ENCODE measurements at regions not wholly inside any gene's neighbourhood (a gene's known extent, or its start where the extent isn't known, plus 50 kb on each side); places are given as distances from the start of the nearest gene placed in this dataset.
"Not testable (repeated sequence)": the region's sequence is repeated elsewhere in the genome, so short reads cannot be mapped to it uniquely, and the experiment has no call there.

DNA sequence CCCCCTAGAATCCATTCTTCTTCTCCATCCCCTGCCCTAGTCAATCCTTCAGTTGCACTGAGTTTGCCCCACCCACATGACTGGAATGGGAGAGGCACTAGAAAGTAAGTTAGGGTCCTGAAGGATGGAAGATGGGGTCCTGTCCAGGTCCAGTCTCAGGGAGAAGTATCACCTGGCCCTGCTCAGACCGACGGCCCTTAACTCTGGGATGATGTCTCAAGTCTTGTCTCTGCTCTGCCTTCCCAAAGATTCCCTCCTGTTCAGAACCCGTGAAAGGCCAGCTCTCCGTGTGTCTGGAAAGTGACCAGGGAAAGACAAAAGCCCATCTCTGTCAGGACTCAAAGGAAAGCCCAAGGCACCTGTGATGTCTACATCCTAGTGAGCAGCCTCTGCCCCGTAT is 88.8 kb downstream of the OAT start:
- Mint-ChIP-seq H3K9me3 (peaks cover 2 to 27% (median 6%) of the 10 kb centered on the region in 3 donors), H3K4me1 (no peaks in the 10 kb centered on the region), H3K36me3 (peaks cover 5% of the 10 kb centered on the region), H3K4me3 (no peak overlapping the region), H3K27ac (no peak overlapping the region), H3K27me3 (peaks cover 9% of the 10 kb centered on the region)

DNA sequence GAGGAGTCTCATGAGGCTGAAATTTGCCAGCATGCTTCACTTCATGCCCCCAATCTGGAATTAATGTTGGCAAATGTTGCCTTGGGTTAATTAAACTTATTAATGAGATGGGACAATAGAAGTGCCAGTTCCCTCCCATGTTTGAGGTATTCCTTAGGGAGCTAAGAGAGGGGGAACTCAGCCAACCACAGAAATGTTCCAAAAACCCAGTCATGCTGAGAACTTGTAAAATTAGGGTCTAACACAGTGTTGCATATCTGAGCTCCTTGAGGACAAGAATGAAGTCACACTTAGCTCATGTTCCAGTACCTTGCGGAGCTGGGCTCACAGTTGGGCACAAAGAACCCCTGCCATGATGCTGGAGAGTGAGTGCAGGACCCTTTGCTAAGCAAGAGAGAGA is 89.4 kb downstream of the OAT start:
- peaks cover 5% of the 10 kb centered on the region for H3K36me3 Mint-ChIP-seq
- no peak overlapping the region for H3K27ac Mint-ChIP-seq
- no peak overlapping the region for H3K4me3 Mint-ChIP-seq
- peaks cover 2 to 23% (median 5%) of the 10 kb centered on the region in 3 donors for H3K9me3 Mint-ChIP-seq
- H3K4me1 Mint-ChIP-seq = no peaks in the 10 kb centered on the region
- H3K27me3 Mint-ChIP-seq = peaks cover 9% of the 10 kb centered on the region

DNA sequence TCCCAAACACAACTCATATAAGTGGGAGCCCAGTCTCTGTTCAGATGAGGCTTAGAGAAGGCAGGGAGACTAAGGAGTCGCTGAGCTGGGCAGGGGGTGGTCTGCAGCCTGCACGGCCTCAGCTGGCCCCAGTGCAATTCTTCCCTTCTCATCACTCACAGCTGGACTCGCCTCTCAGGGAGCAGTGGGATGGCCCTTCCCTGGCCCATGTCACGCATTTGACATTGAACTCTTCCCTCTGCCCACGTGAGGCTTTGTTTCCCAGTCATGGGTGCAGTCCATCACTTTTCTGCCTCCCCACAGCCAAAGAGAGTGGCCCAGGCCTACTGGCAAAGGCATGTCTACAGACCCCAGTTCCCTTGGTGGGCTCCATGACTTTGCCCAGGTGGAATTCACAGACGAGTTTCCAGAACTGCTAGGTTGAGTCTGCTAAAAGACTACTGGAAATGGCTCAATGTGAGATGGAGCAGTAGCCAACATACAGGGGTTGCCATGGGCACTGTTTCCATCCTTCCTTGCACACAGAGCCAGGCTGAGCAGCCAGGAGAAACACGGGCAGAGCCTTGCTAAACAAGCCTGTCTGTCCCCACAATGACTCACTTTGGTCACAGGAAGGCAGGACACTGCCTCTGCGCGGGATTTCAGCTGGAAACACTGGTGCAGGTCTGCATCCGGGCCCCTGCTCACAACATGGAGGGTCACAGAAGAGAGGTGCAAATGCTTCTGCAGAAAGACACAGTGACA is 90.1 kb downstream of the OAT start:
- Mint-ChIP-seq H3K9me3 (peaks cover 2 to 21% (median 4%) of the 10 kb centered on the region in 3 donors), H3K4me1 (no peaks in the 10 kb centered on the region), H3K27ac (no peak overlapping the region), H3K4me3 (no peak overlapping the region), H3K27me3 (peaks cover 9% of the 10 kb centered on the region), H3K36me3 (peaks cover 5% of the 10 kb centered on the region)

GRCh38 chr10:124325998-124326636 is 92.6 kb downstream of the OAT start:
- Mint-ChIP-seq H3K27ac (no peak overlapping the region), H3K27me3 (peaks cover 9% of the 10 kb centered on the region), H3K9me3 (peaks cover 0 to 4% (median 2%) of the 10 kb centered on the region in 3 donors), H3K4me1 (no peaks in the 10 kb centered on the region), H3K4me3 (no peak overlapping the region), H3K36me3 (peaks cover 4% of the 10 kb centered on the region)

DNA sequence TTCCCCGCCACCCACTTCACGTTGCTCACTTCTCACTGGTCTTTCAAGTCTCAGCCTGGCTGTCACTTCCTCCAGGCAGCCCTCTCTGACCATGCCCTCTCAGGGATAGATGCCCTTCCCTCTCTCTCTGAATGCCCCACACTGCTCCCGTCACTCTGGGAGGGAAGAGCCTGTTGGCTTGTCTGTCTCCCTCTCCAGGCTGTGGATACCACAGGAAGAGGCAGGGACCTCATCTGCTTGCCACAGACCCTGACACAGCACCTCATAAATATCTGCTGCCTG is 93.1 kb downstream of the OAT start:
- no peaks in the 10 kb centered on the region for H3K4me1 Mint-ChIP-seq
- peaks cover 4% of the 10 kb centered on the region for H3K36me3 Mint-ChIP-seq
- H3K4me3 Mint-ChIP-seq = no peak overlapping the region
- H3K9me3 Mint-ChIP-seq = no peaks in the 10 kb centered on the region
- H3K27me3 Mint-ChIP-seq = peaks cover 9% of the 10 kb centered on the region
- H3K27ac Mint-ChIP-seq = no peak overlapping the region

DNA sequence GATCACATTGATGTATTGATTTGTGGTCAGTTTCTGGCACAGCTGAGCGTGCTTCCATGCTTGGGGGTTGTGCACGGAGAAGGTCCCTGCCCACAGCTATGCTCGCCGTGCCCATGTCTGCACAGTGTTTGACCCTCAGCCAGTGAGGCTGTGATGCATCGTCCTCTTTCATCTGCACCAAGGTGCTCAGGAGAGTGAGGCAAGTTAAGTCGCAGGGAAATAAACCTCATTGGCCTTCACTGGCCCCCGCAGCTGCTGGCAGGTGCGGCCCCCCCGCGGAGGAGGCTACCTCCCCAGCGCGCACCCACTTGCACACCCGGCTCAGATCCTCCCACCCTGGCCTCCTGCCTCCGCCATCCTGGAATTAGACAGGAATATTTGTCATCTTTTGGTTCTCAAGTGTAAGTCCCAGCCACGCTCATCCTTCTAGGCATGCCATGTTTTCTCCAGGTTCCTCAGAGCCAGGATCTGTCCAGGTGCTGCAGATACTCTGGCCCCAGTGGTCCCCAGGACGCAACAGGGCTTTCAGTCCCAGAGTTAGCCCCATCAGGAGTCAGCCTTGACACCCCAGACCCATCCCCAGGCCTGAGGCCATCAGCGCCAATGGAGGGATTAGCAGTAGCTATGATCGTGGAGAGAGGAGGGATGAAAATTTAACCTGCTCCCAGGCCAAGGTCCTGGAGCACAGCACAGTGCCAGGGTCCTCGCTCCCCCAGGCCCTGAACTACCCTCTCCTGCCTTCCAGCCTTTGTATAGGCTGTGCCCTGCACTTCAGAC is 93.7 kb downstream of the OAT start:
- peaks cover 9% of the 10 kb centered on the region for H3K27me3 Mint-ChIP-seq
- H3K4me3 Mint-ChIP-seq = no peak overlapping the region
- H3K4me1 Mint-ChIP-seq = no peaks in the 10 kb centered on the region
- H3K36me3 Mint-ChIP-seq = peaks cover 4% of the 10 kb centered on the region
- no peaks in the 10 kb centered on the region for H3K9me3 Mint-ChIP-seq
- H3K27ac Mint-ChIP-seq = no peak overlapping the region

GRCh38 chr10:124324451-124324850 is 94.3 kb downstream of the OAT start:
- no peak overlapping the region for H3K4me3 Mint-ChIP-seq
- peaks cover 9% of the 10 kb centered on the region for H3K27me3 Mint-ChIP-seq

GRCh38 chr10:124323806-124324205 is 94.9 kb downstream of the OAT start:
- Mint-ChIP-seq H3K27ac (no peak overlapping the region), H3K4me1 (no peaks in the 10 kb centered on the region), H3K36me3 (peaks cover 4% of the 10 kb centered on the region), H3K9me3 (peaks cover 0 to 2% (median 0%) of the 10 kb centered on the region in 3 donors), H3K4me3 (no peak overlapping the region), H3K27me3 (peaks cover 6% of the 10 kb centered on the region)

More at GRCh38 chr10:124324451-124324850, 94.3 kb downstream of the OAT start:
- peaks cover 4% of the 10 kb centered on the region for H3K36me3 Mint-ChIP-seq
- H3K4me1 Mint-ChIP-seq = no peaks in the 10 kb centered on the region
- no peak overlapping the region for H3K27ac Mint-ChIP-seq
- H3K9me3 Mint-ChIP-seq = peaks cover 0 to 2% (median 0%) of the 10 kb centered on the region in 3 donors

DNA sequence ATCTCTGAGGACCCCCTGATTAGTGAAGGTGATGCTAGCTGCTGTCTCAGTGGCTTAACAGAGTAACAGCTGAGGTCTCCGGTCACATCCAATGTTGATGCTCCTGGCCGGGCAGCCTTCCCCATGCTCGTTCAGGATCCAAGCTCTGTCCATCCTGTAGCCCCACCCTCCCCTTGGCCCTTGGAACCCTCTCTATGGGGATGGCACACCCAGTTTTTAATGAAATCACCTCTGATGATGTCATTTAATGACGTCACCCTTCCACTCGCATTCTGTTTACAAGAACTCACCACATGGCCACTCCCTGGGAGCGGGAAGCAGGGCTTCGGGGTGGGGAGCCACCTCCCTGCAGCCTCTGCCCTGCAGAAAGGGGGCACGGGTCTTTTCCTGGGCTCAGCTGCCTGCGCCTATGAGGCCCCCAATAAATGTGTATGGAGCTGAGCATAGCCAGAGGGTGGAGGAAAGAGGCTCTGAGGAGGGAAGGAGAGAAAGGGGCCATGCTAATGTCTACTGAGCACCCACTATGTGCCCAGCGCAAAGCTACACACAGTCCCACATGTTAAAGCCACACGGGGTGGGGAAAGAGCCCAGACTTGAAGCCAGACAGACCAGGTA is 95.5 kb downstream of the OAT start:
- Mint-ChIP-seq H3K27ac (no peak overlapping the region), H3K4me3 (no peak overlapping the region), H3K4me1 (no peaks in the 10 kb centered on the region), H3K9me3 (peaks cover 0 to 2% (median 0%) of the 10 kb centered on the region in 3 donors), H3K36me3 (peaks cover 4% of the 10 kb centered on the region), H3K27me3 (peaks cover 3% of the 10 kb centered on the region)

GRCh38 chr10:124322191-124322980 is 96.3 kb downstream of the OAT start:
- Mint-ChIP-seq H3K27ac (no peak overlapping the region), H3K36me3 (peaks cover 4% of the 10 kb centered on the region), H3K4me3 (no peak overlapping the region), H3K9me3 (peaks cover 0 to 2% (median 0%) of the 10 kb centered on the region in 3 donors), H3K4me1 (no peaks in the 10 kb centered on the region), H3K27me3 (peaks cover 3% of the 10 kb centered on the region)

DNA sequence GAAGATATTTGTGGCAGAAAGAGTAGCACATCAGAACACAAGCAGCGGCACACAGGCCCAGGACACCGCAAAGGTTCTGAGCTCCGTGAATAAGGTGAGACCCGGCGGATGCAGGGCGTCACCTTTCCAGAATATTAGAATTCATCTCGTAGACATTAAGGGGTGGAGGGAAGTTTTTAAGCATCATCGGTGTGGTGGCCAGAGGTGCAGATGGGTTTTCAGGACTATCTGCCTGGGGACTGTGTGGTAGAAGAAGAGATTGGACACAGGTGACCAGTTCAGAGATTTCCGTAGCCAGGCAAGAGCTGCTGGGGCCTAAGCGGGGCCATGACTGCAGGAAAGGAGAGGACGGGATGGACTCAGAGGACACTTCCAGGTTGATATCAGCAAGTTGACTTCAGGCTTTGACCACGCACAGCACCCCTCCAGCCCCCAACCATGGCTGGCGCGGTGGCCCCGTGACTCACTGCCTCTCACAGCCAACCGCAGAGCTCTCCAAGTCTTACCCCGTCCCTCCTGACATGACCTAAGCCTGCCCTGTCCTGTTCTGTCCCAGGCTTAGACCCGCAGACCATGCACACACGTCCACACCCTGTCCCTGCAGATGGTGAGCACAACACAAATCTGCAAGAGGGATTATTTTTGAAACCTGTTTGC is 97.2 kb downstream of the OAT start:
- H3K27ac Mint-ChIP-seq = peak overlapping the region in 1 of 3 donors; percentile 53
- H3K9me3 Mint-ChIP-seq = peaks cover 0 to 2% (median 0%) of the 10 kb centered on the region in 3 donors
- H3K4me3 Mint-ChIP-seq = no peak overlapping the region
- H3K4me1 Mint-ChIP-seq = no peaks in the 10 kb centered on the region
- H3K36me3 Mint-ChIP-seq = peaks cover 2% of the 10 kb centered on the region
- peaks cover 2% of the 10 kb centered on the region for H3K27me3 Mint-ChIP-seq

GRCh38 chr10:124320778-124321432 is 97.8 kb downstream of the OAT start:
- Mint-ChIP-seq H3K36me3 (peaks cover 2% of the 10 kb centered on the region), H3K9me3 (peaks cover 0 to 2% (median 0%) of the 10 kb centered on the region in 3 donors), H3K27ac (peak overlapping the region in 1 of 3 donors; percentile 53), H3K4me1 (no peaks in the 10 kb centered on the region), H3K4me3 (no peak overlapping the region), H3K27me3 (peaks cover 1% of the 10 kb centered on the region)

GRCh38 chr10:124319926-124320391 is 98.8 kb downstream of the OAT start:
- H3K4me1 Mint-ChIP-seq = no peaks in the 10 kb centered on the region
- peaks cover 1% of the 10 kb centered on the region for H3K27me3 Mint-ChIP-seq
- H3K36me3 Mint-ChIP-seq = peaks cover 2% of the 10 kb centered on the region
- no peak overlapping the region for H3K27ac Mint-ChIP-seq
- H3K4me3 Mint-ChIP-seq = no peak overlapping the region
- H3K9me3 Mint-ChIP-seq = peaks cover 0 to 2% (median 0%) of the 10 kb centered on the region in 3 donors

- H3K4me1 Mint-ChIP-seq, H3K4me3 Mint-ChIP-seq, H3K27me3 Mint-ChIP-seq, H3K36me3 Mint-ChIP-seq, H3K27ac Mint-ChIP-seq, H3K9me3 Mint-ChIP-seq: not testable (repeated sequence)
These were observed 99.2 kb downstream of the OAT start for GRCh38 chr10:124319520-124319919.
